WTC11 (cell line): ENCODE measurements at regions not wholly inside any gene's neighbourhood (a gene's known extent, or its start where the extent isn't known, plus 50 kb on each side); places are given as distances from the start of the nearest gene placed in this dataset.

ENCODE experiments used
- ATAC-seq: fragments of 200-7000 bp; cut with Tn5 transposase; 2 replicates; pipeline ENCODE4 v1.10.0; 2021; ENCODE audit warnings: mild to moderate bottlenecking, moderate library complexity
- CTCF ChIA-PET: fragments of 300-600 bp; sonication (Branson Sonifier 250); formaldehyde crosslinking; loops from one replicate; lab custom pipeline; 2021; ENCODE audit warnings: antibody characterized with exemption; lab: Charles Lee
- POLR2A ChIA-PET: fragments of 350-600 bp; sonication (Branson Sonifier 250); formaldehyde crosslinking; loops from one replicate; lab custom pipeline; 2021; ENCODE audit warnings: antibody characterized with exemption; lab: Charles Lee
- DNase-seq: peaks from one replicate; pipeline ENCODE4 v3.0.0; 2021; ENCODE audit warnings: low spot score
- H3K27ac Mint-ChIP-seq: 2 replicates; pipeline ENCODE4 v1.8.0; 2021; ENCODE audit warnings: mixed read lengths
- H3K27me3 Mint-ChIP-seq: 2 replicates; pipeline ENCODE4 v1.8.0; 2021; ENCODE audit warnings: low read depth, mild to moderate bottlenecking, moderate library complexity, mixed read lengths
- H3K36me3 Mint-ChIP-seq: 2 replicates; pipeline ENCODE4 v1.8.0; 2021; ENCODE audit warnings: mixed read lengths
- H3K4me1 Mint-ChIP-seq: 2 replicates; pipeline ENCODE4 v1.8.0; 2022; ENCODE audit warnings: mixed read lengths
- H3K4me3 Mint-ChIP-seq: 2 replicates; pipeline ENCODE4 v1.8.0; 2021; ENCODE audit warnings: mild to moderate bottlenecking, moderate library complexity, mixed read lengths
- H3K9me3 Mint-ChIP-seq: 2 replicates; pipeline ENCODE4 v1.8.0; 2021; ENCODE audit warnings: mixed read lengths
- FOXJ3 ChIP-seq: sonication (generic); formaldehyde crosslinking; IDR thresholded peaks from 2 replicates; pipeline ENCODE4 v1.9.0; 2021; ENCODE audit warnings: missing genetic modification reagents, mild to moderate bottlenecking, borderline replicate concordance
- FOXP1 ChIP-seq: sonication (generic); formaldehyde crosslinking; IDR thresholded peaks from 2 replicates; pipeline ENCODE4 v1.8.0; 2022; ENCODE audit warnings: missing genetic modification reagents, mild to moderate bottlenecking, moderate library complexity, borderline replicate concordance
- GABPB1 ChIP-seq: sonication (generic); formaldehyde crosslinking; IDR thresholded peaks from 2 replicates; pipeline ENCODE4 v1.8.1; 2023; ENCODE audit warnings: mild to moderate bottlenecking, missing genetic modification reagents
- GRHL2 ChIP-seq: fragments of 250-450 bp; sonication (Bioruptor Pico); IDR thresholded peaks from 2 replicates; pipeline ENCODE4 v1.8.0; 2022; ENCODE audit warnings: mild to moderate bottlenecking, moderate library complexity; ENCODE audit not compliant: insufficient replicate concordance, severe bottlenecking
- HMGA2 ChIP-seq: fragments of 250-450 bp; sonication (Bioruptor Pico); IDR thresholded peaks from 2 replicates; pipeline ENCODE4 v1.4.0; 2021; ENCODE audit warnings: mild to moderate bottlenecking, moderate library complexity
- IRF2 ChIP-seq: sonication (generic); formaldehyde crosslinking; IDR thresholded peaks from 2 replicates; pipeline ENCODE4 v1.8.0; 2022; ENCODE audit warnings: low read depth, missing genetic modification reagents, borderline replicate concordance
- JAZF1 ChIP-seq: fragments of 250-450 bp; sonication (Bioruptor Pico); IDR thresholded peaks from 2 replicates; pipeline ENCODE4 v1.9.0; 2021; ENCODE audit warnings: moderate library complexity, mild to moderate bottlenecking, inconsistent platforms
- KAT7 ChIP-seq: sonication (generic); formaldehyde crosslinking; IDR thresholded peaks from 2 replicates; pipeline ENCODE4 v1.8.1; 2023; ENCODE audit warnings: missing genetic modification reagents, mild to moderate bottlenecking, borderline replicate concordance
- MXD4 ChIP-seq: fragments of 250-450 bp; sonication (Bioruptor Pico); IDR thresholded peaks from 2 replicates; pipeline ENCODE4 v1.8.0; 2021; ENCODE audit warnings: mild to moderate bottlenecking, moderate library complexity, borderline replicate concordance
- MYBL2 ChIP-seq: sonication (generic); formaldehyde crosslinking; IDR thresholded peaks from 2 replicates; pipeline ENCODE4 v1.8.1; 2023; ENCODE audit warnings: mild to moderate bottlenecking, moderate library complexity, missing genetic modification reagents
- NFYB ChIP-seq: sonication (generic); formaldehyde crosslinking; conservative IDR thresholded peaks from 2 replicates; pipeline ENCODE4 v1.8.0; 2022; ENCODE audit warnings: low read depth, missing genetic modification reagents
- NR1H2 ChIP-seq: sonication (generic); formaldehyde crosslinking; IDR thresholded peaks from 2 replicates; pipeline ENCODE4 v1.9.0; 2021; ENCODE audit warnings: mild to moderate bottlenecking, moderate library complexity, missing genetic modification reagents
- NR2C2 ChIP-seq: sonication (generic); formaldehyde crosslinking; IDR thresholded peaks from 2 replicates; pipeline ENCODE4 v1.8.0; 2022; ENCODE audit warnings: mild to moderate bottlenecking, missing genetic modification reagents
- SMAD3 ChIP-seq: sonication (generic); formaldehyde crosslinking; IDR thresholded peaks from 2 replicates; pipeline ENCODE4 v1.8.0; 2022; ENCODE audit warnings: missing genetic modification reagents, mild to moderate bottlenecking, borderline replicate concordance
- SOX15 ChIP-seq: fragments of 250-450 bp; sonication (Bioruptor Pico); IDR thresholded peaks from 2 replicates; pipeline ENCODE4 v1.9.0; 2021; ENCODE audit warnings: mild to moderate bottlenecking
- SP1 ChIP-seq: sonication (generic); formaldehyde crosslinking; conservative IDR thresholded peaks from 2 replicates; pipeline ENCODE4 v1.8.1; 2022; ENCODE audit warnings: missing genetic modification reagents
- TCF7 ChIP-seq: sonication (generic); formaldehyde crosslinking; IDR thresholded peaks from 2 replicates; pipeline ENCODE4 v1.8.0; 2022; ENCODE audit warnings: mild to moderate bottlenecking, low read depth, missing genetic modification reagents, moderate library complexity
- TEAD1 ChIP-seq: sonication (generic); formaldehyde crosslinking; IDR thresholded peaks from 2 replicates; pipeline ENCODE4 v1.8.0; 2022; ENCODE audit warnings: mild to moderate bottlenecking, missing genetic modification reagents
- ZBTB21 ChIP-seq: sonication (generic); formaldehyde crosslinking; IDR thresholded peaks from 2 replicates; pipeline ENCODE4 v1.8.1; 2023; ENCODE audit warnings: mild to moderate bottlenecking, missing genetic modification reagents, borderline replicate concordance
- ZNF317 ChIP-seq: sonication (generic); formaldehyde crosslinking; IDR thresholded peaks from 2 replicates; pipeline ENCODE4 v1.8.1; 2023; ENCODE audit warnings: low read depth, mild to moderate bottlenecking, moderate library complexity, missing genetic modification reagents, borderline replicate concordance
- ZNF416 ChIP-seq: fragments of 250-450 bp; sonication (Bioruptor Pico); IDR thresholded peaks from 2 replicates; pipeline ENCODE4 v1.9.0; 2021; ENCODE audit warnings: mild to moderate bottlenecking, inconsistent platforms
- TF ChIP-seq, protein P1 (sequence below): sonication (generic); formaldehyde crosslinking; IDR thresholded peaks from 2 replicates; pipeline ENCODE4 v1.8.0; 2022; ENCODE audit warnings: mild to moderate bottlenecking, missing genetic modification reagents
- TF ChIP-seq, protein P2 (sequence below): sonication (generic); formaldehyde crosslinking; IDR thresholded peaks from 2 replicates; pipeline ENCODE4 v1.8.1; 2022; ENCODE audit warnings: mild to moderate bottlenecking, missing genetic modification reagents, moderate library complexity, borderline replicate concordance
- TF ChIP-seq, protein P3 (sequence below): fragments of 250-450 bp; sonication (Bioruptor Pico); IDR thresholded peaks from 2 replicates; pipeline ENCODE4 v1.9.0; 2021; ENCODE audit warnings: mild to moderate bottlenecking
- TF ChIP-seq, protein P4 (sequence below): fragments of 250-450 bp; sonication (Bioruptor Pico); IDR thresholded peaks from 2 replicates; pipeline ENCODE4 v1.9.0; 2021; ENCODE audit warnings: mild to moderate bottlenecking

DNA sequence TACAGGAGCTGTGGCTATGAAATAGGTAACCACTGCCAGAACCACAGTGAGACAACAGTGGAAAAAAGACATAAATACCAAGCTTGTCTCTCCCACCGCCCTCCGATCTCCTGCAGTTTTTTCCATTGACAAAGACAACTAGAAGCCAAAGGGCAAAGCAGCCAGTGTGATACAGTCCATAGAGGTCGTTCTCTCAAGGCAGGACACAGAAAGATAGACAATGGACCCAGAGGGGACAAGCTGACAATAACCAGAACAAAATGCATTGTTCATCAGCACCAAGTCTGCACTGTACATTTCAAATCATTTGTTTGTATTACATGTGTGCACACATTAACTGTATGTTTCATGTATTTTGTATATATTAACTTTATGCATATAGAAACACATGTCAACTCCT, 233.0 kb upstream of the NOL4 start:
- ChIA-PET CTCF (no interaction called here), POLR2A (no interaction called here)
- Mint-ChIP-seq H3K27me3 (no peaks in the 10 kb centered on the region), H3K9me3 (peaks cover 40% of the 10 kb centered on the region), H3K4me1 (no peaks in the 10 kb centered on the region), H3K36me3 (peaks cover 21% of the 10 kb centered on the region), H3K27ac (no peak overlapping the region), H3K4me3 (no peak overlapping the region)
- DNase-seq (no peak), ATAC-seq (no peak)
- TF ChIP-seq HMGA2 (no peak), SP1 (CRISPR knock-in tag) (no peak)

DNA sequence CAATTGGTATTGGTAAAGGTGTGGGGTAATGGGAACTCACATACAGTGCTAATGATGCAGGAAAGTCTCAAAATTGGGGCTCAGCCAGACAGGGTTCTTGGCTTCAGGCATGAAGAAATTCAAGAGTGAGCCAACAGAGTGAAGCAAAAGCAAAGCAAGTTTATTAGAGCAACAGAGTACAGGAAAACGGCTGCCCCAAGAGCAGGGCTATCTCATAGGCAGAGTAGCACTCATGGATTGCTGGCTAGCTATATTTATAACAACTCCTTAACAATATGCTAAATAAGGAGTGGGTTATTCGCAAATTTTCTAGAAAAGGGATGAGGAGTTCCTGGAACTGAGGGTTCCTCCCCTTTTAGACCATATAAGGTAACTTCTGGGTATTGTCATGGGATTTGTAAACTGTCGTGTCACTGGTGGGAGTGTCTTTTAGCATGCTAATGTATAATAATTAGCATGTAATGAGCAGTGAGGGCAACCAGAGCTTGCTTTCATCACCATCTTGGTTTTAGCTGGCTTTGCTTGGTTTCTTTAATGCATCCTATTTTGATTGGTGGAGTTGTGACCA, 233.8 kb upstream of the NOL4 start:
- Mint-ChIP-seq H3K27ac (no peak overlapping the region), H3K4me3 (no peak overlapping the region), H3K4me1 (no peaks in the 10 kb centered on the region), H3K9me3 (peaks cover 38% of the 10 kb centered on the region), H3K27me3 (no peaks in the 10 kb centered on the region), H3K36me3 (peaks cover 18% of the 10 kb centered on the region)
- TF ChIP-seq NR1H2 (CRISPR knock-in tag) = no peak
- no peak for TF ChIP-seq ZNF317 (CRISPR knock-in tag)
- no peak for TF ChIP-seq ZNF416 (CRISPR knock-in tag)
- ChIA-PET POLR2A (no interaction called here), CTCF (no interaction called here)
- no peak for DNase-seq
- no peak for ATAC-seq

DNA sequence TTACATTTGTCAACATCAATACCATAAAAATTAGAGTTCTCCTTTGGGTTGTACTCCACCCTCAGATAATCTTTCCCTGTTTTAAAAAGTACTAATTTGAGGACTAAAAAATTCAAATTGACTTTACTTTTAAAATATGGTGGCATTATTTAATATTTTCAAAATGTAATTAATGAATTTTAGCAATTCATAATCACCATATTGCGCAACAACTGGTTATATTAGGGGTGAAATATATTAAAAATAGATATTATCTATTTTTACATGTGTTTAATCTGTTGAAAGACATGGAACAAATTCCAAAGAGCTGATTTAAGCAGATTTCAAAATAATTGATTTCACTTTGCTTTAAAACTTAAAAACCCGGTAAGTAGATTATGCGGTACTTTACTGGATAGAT, 236.6 kb upstream of the NOL4 start:
- Mint-ChIP-seq H3K4me1 (no peaks in the 10 kb centered on the region), H3K27me3 (no peaks in the 10 kb centered on the region), H3K9me3 (peaks cover 36% of the 10 kb centered on the region), H3K36me3 (peaks cover 18% of the 10 kb centered on the region), H3K27ac (no peak overlapping the region), H3K4me3 (no peak overlapping the region)
- DNase-seq (no peak), ATAC-seq (no peak)
- ChIA-PET POLR2A (no interaction called here), CTCF (no interaction called here)
- TF ChIP-seq GRHL2 (CRISPR knock-in tag) (no peak), NR2C2 (no peak), TCF7 (no peak), KAT7 (no peak), MYBL2 (CRISPR knock-in tag) (no peak), SMAD3 (CRISPR knock-in tag) (no peak), FOXP1 (CRISPR knock-in tag) (no peak), SOX15 (CRISPR knock-in tag) (no peak), TEAD1 (no peak), NFYB (CRISPR knock-in tag) (no peak), MXD4 (CRISPR knock-in tag) (no peak), ZBTB21 (no peak)
- TF ChIP-seq, protein P1, sequence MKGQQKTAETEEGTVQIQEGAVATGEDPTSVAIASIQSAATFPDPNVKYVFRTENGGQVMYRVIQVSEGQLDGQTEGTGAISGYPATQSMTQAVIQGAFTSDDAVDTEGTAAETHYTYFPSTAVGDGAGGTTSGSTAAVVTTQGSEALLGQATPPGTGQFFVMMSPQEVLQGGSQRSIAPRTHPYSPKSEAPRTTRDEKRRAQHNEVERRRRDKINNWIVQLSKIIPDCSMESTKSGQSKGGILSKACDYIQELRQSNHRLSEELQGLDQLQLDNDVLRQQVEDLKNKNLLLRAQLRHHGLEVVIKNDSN (CRISPR knock-in tag) = no peak
- TF ChIP-seq, protein P2, sequence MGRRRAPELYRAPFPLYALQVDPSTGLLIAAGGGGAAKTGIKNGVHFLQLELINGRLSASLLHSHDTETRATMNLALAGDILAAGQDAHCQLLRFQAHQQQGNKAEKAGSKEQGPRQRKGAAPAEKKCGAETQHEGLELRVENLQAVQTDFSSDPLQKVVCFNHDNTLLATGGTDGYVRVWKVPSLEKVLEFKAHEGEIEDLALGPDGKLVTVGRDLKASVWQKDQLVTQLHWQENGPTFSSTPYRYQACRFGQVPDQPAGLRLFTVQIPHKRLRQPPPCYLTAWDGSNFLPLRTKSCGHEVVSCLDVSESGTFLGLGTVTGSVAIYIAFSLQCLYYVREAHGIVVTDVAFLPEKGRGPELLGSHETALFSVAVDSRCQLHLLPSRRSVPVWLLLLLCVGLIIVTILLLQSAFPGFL (CRISPR knock-in tag) = no peak
- TF ChIP-seq, protein P3, sequence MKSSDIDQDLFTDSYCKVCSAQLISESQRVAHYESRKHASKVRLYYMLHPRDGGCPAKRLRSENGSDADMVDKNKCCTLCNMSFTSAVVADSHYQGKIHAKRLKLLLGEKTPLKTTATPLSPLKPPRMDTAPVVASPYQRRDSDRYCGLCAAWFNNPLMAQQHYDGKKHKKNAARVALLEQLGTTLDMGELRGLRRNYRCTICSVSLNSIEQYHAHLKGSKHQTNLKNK (CRISPR knock-in tag) = no peak

DNA sequence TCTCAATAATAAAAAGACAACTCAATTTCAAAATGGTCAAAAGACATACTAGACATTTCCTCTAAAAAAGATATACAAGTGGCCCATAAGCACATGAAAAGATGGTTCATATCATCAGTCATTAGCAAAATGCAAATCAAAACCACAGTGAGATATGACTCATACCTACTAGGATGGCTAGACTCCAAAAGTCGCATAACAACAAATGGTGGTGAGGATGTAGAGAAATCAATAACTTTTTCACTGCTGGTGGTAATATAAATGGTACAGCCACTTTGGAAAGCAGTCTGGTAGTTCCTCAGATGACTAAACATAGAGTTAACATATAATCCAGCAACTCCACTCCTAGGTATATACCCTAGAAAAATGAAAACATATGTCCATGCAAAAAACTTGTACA, 242.3 kb upstream of the NOL4 start:
- ChIA-PET CTCF (no interaction called here), POLR2A (no interaction called here)
- H3K4me3 Mint-ChIP-seq = no peak overlapping the region
- no peaks in the 10 kb centered on the region for H3K27me3 Mint-ChIP-seq
- DNase-seq (no peak), ATAC-seq (no peak)
- peaks cover 6% of the 10 kb centered on the region for H3K36me3 Mint-ChIP-seq
- H3K27ac Mint-ChIP-seq = no peak overlapping the region
- H3K4me1 Mint-ChIP-seq = no peaks in the 10 kb centered on the region
- peaks cover 38% of the 10 kb centered on the region for H3K9me3 Mint-ChIP-seq
- no peak for TF ChIP-seq MYBL2 (CRISPR knock-in tag)
- no peak for TF ChIP-seq FOXJ3 (CRISPR knock-in tag)
- TF ChIP-seq GABPB1 (CRISPR knock-in tag) = no peak
- TF ChIP-seq, protein P1 (CRISPR knock-in tag) = no peak
- no peak for TF ChIP-seq IRF2 (CRISPR knock-in tag)
- TF ChIP-seq ZNF416 (CRISPR knock-in tag) = no peak
- TF ChIP-seq ZBTB21 = no peak
- TF ChIP-seq JAZF1 (CRISPR knock-in tag) = no peak
- TF ChIP-seq, protein P4, sequence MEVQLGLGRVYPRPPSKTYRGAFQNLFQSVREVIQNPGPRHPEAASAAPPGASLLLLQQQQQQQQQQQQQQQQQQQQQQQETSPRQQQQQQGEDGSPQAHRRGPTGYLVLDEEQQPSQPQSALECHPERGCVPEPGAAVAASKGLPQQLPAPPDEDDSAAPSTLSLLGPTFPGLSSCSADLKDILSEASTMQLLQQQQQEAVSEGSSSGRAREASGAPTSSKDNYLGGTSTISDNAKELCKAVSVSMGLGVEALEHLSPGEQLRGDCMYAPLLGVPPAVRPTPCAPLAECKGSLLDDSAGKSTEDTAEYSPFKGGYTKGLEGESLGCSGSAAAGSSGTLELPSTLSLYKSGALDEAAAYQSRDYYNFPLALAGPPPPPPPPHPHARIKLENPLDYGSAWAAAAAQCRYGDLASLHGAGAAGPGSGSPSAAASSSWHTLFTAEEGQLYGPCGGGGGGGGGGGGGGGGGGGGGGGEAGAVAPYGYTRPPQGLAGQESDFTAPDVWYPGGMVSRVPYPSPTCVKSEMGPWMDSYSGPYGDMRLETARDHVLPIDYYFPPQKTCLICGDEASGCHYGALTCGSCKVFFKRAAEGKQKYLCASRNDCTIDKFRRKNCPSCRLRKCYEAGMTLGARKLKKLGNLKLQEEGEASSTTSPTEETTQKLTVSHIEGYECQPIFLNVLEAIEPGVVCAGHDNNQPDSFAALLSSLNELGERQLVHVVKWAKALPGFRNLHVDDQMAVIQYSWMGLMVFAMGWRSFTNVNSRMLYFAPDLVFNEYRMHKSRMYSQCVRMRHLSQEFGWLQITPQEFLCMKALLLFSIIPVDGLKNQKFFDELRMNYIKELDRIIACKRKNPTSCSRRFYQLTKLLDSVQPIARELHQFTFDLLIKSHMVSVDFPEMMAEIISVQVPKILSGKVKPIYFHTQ = no peak
